ENCODE measurements at regions not wholly inside any gene's neighbourhood (a gene's known extent, or its start where the extent isn't known, plus 50 kb on each side); places are given as distances from the start of the nearest gene placed in this dataset.

DNA sequence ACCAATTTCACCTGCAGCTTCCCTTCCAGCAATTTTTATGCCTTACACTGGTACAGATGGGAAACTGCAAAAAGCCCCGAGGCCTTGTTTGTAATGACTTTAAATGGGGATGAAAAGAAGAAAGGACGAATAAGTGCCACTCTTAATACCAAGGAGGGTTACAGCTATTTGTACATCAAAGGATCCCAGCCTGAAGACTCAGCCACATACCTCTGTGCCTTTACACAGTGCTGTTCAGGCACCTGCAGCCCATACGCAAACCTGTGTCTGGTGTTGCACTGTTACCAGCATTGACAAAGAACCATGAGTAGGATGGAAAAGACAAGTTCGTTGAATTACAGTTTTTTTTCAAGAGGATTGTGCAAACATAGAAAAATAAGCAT lies 432.0 kb upstream of the OR4E1 start:
- H3K9ac ChIP-seq (ENCODE audit: low read length) = no peak overlapping the region
- no peak for DNase-seq (ENCODE audit: low read depth, low spot score)
- no peaks in the 10 kb centered on the region for H4K20me1 ChIP-seq (ENCODE audit: insufficient read depth)
- H3K9me3 ChIP-seq (ENCODE audit: control insufficient read depth in 1 of 2, insufficient read depth in 1 of 2, low read depth in 1 of 2, low read length in 2 of 2) = no peaks in the 10 kb centered on the region
- no peak overlapping the region for H3K4me2 ChIP-seq (ENCODE audit: low read length)
- ChIA-PET POLR2A (no interaction called here), CTCF (interaction anchor here (1.1 kb wide), 1 partner anchor 22 kb away, joined by 3 read pairs; no protein-coding TSS in a partner anchor), RAD21 (ENCODE audit: low non-redundant PET in 1 of 2, low total read pairs in 2 of 2, uncharacterized antibody in 2 of 2, unreplicated experiment in 2 of 2) (no interaction called here)
- ATAC-seq = no peak
- H3K4me3 ChIP-seq (replicated peaks in 1 of 2; ENCODE audit: low read depth in 1 of 2, low read length in 2 of 2) = no peak overlapping the region
- H3K79me2 ChIP-seq (ENCODE audit: insufficient read depth, low read length) = no peaks in the 10 kb centered on the region
- H3K4me1 ChIP-seq (ENCODE audit: control insufficient read depth in 1 of 2, insufficient read depth in 2 of 2, low read length in 2 of 2) = no peaks in the 10 kb centered on the region
- BruUV-seq (replicated peaks) = no TSS peak
- H3K27ac ChIP-seq (ENCODE audit: low read depth, low read length) = no peak overlapping the region
- no peak overlapping the region for H2AFZ ChIP-seq (ENCODE audit: low read depth, low read length, poor library complexity, severe bottlenecking)
- no peak for TF ChIP-seq RAD21 (IDR thresholded peaks at IDR 0.05; ENCODE audit: low read depth)
- no peak for TF ChIP-seq ELF1 (IDR thresholded peaks at IDR 0.05; ENCODE audit: borderline replicate concordance, low read depth)
- TF ChIP-seq REST (IDR thresholded peaks at IDR 0.05; ENCODE audit: low read depth) = no peak
- no peak for TF ChIP-seq CEBPB (IDR thresholded peaks at IDR 0.05; ENCODE audit: low read depth)
- no peak for TF ChIP-seq POLR2AphosphoS5 (IDR thresholded peaks at IDR 0.05; ENCODE audit: low read depth, low read length)
- TF ChIP-seq, protein P1, sequence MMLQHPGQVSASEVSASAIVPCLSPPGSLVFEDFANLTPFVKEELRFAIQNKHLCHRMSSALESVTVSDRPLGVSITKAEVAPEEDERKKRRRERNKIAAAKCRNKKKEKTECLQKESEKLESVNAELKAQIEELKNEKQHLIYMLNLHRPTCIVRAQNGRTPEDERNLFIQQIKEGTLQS (IDR thresholded peaks at IDR 0.05) = no peak
- no peak for TF ChIP-seq CTCF (IDR thresholded peaks at IDR 0.05 in 2 of 3, conservative IDR thresholded peaks at IDR 0.05 in 1 of 3; ENCODE audit: borderline replicate concordance in 1 of 3, insufficient read depth in 1 of 3, low read depth in 2 of 3, low read length in 2 of 3)
- TF ChIP-seq EGR1 (IDR thresholded peaks at IDR 0.05; ENCODE audit: low read depth) = no peak
- no peak for TF ChIP-seq SP1 (IDR thresholded peaks at IDR 0.05; ENCODE audit: low read depth)
- TF ChIP-seq SIN3A (IDR thresholded peaks at IDR 0.05; ENCODE audit: low read depth) = no peak
- no peak for TF ChIP-seq POLR2A (IDR thresholded peaks at IDR 0.05; ENCODE audit: borderline replicate concordance, extremely low read depth, insufficient read depth, insufficient read length)
- TF ChIP-seq YY1 (IDR thresholded peaks at IDR 0.05; ENCODE audit: extremely low read depth, insufficient replicate concordance, low read depth, low read length) = no peak
- TF ChIP-seq, protein P2, sequence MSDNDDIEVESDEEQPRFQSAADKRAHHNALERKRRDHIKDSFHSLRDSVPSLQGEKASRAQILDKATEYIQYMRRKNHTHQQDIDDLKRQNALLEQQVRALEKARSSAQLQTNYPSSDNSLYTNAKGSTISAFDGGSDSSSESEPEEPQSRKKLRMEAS (IDR thresholded peaks at IDR 0.05) = no peak
- TF ChIP-seq SRF (IDR thresholded peaks at IDR 0.05; ENCODE audit: low read depth) = no peak
- TF ChIP-seq ZFX (IDR thresholded peaks at IDR 0.05) = no peak
- TF ChIP-seq EZH2 (IDR thresholded peaks at IDR 0.05) = no peak
- TF ChIP-seq EZH2phosphoT487 (IDR thresholded peaks at IDR 0.05; ENCODE audit: borderline replicate concordance) = no peak
- TF ChIP-seq CBX3 (IDR thresholded peaks at IDR 0.05; ENCODE audit: low read depth) = no peak
- TF ChIP-seq TCF7L2 (IDR thresholded peaks at IDR 0.05; ENCODE audit: borderline replicate concordance, extremely low read depth, insufficient read depth, insufficient read length) = no peak
- TF ChIP-seq, protein P3, sequence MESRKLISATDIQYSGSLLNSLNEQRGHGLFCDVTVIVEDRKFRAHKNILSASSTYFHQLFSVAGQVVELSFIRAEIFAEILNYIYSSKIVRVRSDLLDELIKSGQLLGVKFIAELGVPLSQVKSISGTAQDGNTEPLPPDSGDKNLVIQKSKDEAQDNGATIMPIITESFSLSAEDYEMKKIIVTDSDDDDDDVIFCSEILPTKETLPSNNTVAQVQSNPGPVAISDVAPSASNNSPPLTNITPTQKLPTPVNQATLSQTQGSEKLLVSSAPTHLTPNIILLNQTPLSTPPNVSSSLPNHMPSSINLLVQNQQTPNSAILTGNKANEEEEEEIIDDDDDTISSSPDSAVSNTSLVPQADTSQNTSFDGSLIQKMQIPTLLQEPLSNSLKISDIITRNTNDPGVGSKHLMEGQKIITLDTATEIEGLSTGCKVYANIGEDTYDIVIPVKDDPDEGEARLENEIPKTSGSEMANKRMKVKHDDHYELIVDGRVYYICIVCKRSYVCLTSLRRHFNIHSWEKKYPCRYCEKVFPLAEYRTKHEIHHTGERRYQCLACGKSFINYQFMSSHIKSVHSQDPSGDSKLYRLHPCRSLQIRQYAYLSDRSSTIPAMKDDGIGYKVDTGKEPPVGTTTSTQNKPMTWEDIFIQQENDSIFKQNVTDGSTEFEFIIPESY (IDR thresholded peaks at IDR 0.05; ENCODE audit: extremely low read depth, insufficient replicate concordance, low read length) = no peak
- no peaks in the 10 kb centered on the region for H3K36me3 ChIP-seq (ENCODE audit: control insufficient read depth in 1 of 2, insufficient read depth in 2 of 2, low read length in 2 of 2)
- no peaks in the 10 kb centered on the region for H3K9me2 ChIP-seq (ENCODE audit: insufficient read depth)
- intact Hi-C loops (cut with micrococcal nuclease) = no loop called here
- H3K27me3 ChIP-seq (ENCODE audit: insufficient read depth, low read length) = peaks cover 26% of the 10 kb centered on the region
